ENCODE measurements at regions not wholly inside any gene's neighbourhood (a gene's known extent, or its start where the extent isn't known, plus 50 kb on each side); places are given as distances from the start of the nearest gene placed in this dataset.
"Not testable (repeated sequence)": the region's sequence is repeated elsewhere in the genome, so short reads cannot be mapped to it uniquely, and the experiment has no call there.

GRCh38 chr15:81921163-81921562 lies 124.7 kb downstream of the MEX3B start:
- H3K4me3 ChIP-seq: no peak overlapping the region
- no peaks in the 10 kb centered on the region for H4K20me1 ChIP-seq (ENCODE audit: insufficient read depth, poor library complexity, severe bottlenecking)
- DNase-seq (ENCODE audit: low spot score): no peak
- H3K9me2 ChIP-seq (replicated peaks; ENCODE audit: insufficient read depth): no peaks in the 10 kb centered on the region
- no peaks in the 10 kb centered on the region for H3K79me2 ChIP-seq
- no peaks in the 10 kb centered on the region for H3K9me3 ChIP-seq (ENCODE audit: low read depth)
- no peaks in the 10 kb centered on the region for H3K36me3 ChIP-seq (replicated peaks; ENCODE audit: insufficient read depth, low read depth)
- TF ChIP-seq EZH2phosphoT487 (IDR thresholded peaks at IDR 0.05; ENCODE audit: low read depth, severe bottlenecking, unreplicated experiment): no peak
- TF ChIP-seq CTCF (IDR thresholded peaks at IDR 0.05; ENCODE audit: poor library complexity): no peak
- TF ChIP-seq EZH2 (IDR thresholded peaks at IDR 0.05; ENCODE audit: borderline replicate concordance): no peak
- H3K4me1 ChIP-seq (ENCODE audit: insufficient read depth): no peaks in the 10 kb centered on the region
- no peak overlapping the region for H3K27ac ChIP-seq
- no peak overlapping the region for H3K4me2 ChIP-seq
- no peak overlapping the region for H2AFZ ChIP-seq
- 90% methylated on average over 1 of the region's 1 CpG for WGBS (ENCODE audit: low lambda C conversion rate, missing lambda C conversion rate)
- no peaks in the 10 kb centered on the region for H3K27me3 ChIP-seq

- H3K27me3 ChIP-seq; H2AFZ ChIP-seq; H3K36me3 ChIP-seq (replicated peaks; ENCODE audit: insufficient read depth, low read depth); H4K20me1 ChIP-seq (ENCODE audit: insufficient read depth, poor library complexity, severe bottlenecking); DNase-seq (ENCODE audit: low spot score); H3K4me1 ChIP-seq (ENCODE audit: insufficient read depth); H3K4me2 ChIP-seq; H3K27ac ChIP-seq; H3K9me2 ChIP-seq (replicated peaks; ENCODE audit: insufficient read depth); H3K4me3 ChIP-seq; H3K79me2 ChIP-seq; H3K9me3 ChIP-seq (ENCODE audit: low read depth): not testable (repeated sequence)
- WGBS (ENCODE audit: low lambda C conversion rate, missing lambda C conversion rate): 86% methylated on average over 1 of the region's 1 CpG
These were observed 127.1 kb downstream of the MEX3B start for GRCh38 chr15:81918767-81919166.

GRCh38 chr15:81916451-81916850 lies 129.4 kb downstream of the MEX3B start:
- no peak overlapping the region for H3K27ac ChIP-seq
- DNase-seq (ENCODE audit: low spot score): no peak
- H3K4me2 ChIP-seq: no peak overlapping the region
- H4K20me1 ChIP-seq (ENCODE audit: insufficient read depth, poor library complexity, severe bottlenecking): no peaks in the 10 kb centered on the region
- no peaks in the 10 kb centered on the region for H3K79me2 ChIP-seq
- peaks cover 7% of the 10 kb centered on the region for H3K4me1 ChIP-seq (ENCODE audit: insufficient read depth)
- no peak overlapping the region for H3K4me3 ChIP-seq
- TF ChIP-seq EZH2 (IDR thresholded peaks at IDR 0.05; ENCODE audit: borderline replicate concordance): no peak
- TF ChIP-seq CTCF (IDR thresholded peaks at IDR 0.05; ENCODE audit: poor library complexity): no peak
- TF ChIP-seq EZH2phosphoT487 (IDR thresholded peaks at IDR 0.05; ENCODE audit: low read depth, severe bottlenecking, unreplicated experiment): no peak
- H2AFZ ChIP-seq: no peak overlapping the region
- no peaks in the 10 kb centered on the region for H3K36me3 ChIP-seq (replicated peaks; ENCODE audit: insufficient read depth, low read depth)
- H3K27me3 ChIP-seq: no peaks in the 10 kb centered on the region
- no peaks in the 10 kb centered on the region for H3K9me2 ChIP-seq (replicated peaks; ENCODE audit: insufficient read depth)
- H3K9me3 ChIP-seq (ENCODE audit: low read depth): no peaks in the 10 kb centered on the region

- Histone ChIP-seq H3K79me2 (no peaks in the 10 kb centered on the region), H3K9me3 (ENCODE audit: low read depth) (no peaks in the 10 kb centered on the region), H3K27me3 (no peaks in the 10 kb centered on the region), H2AFZ (no peak overlapping the region), H3K4me2 (no peak overlapping the region), H3K9me2 (replicated peaks; ENCODE audit: insufficient read depth) (no peaks in the 10 kb centered on the region), H3K36me3 (replicated peaks; ENCODE audit: insufficient read depth, low read depth) (no peaks in the 10 kb centered on the region), H4K20me1 (ENCODE audit: insufficient read depth, poor library complexity, severe bottlenecking) (no peaks in the 10 kb centered on the region), H3K27ac (no peak overlapping the region), H3K4me1 (ENCODE audit: insufficient read depth) (peaks cover 7% of the 10 kb centered on the region), H3K4me3 (no peak overlapping the region)
- DNase-seq (ENCODE audit: low spot score): no peak
- 91% methylated on average over 5 of the region's 5 CpGs for WGBS (ENCODE audit: low lambda C conversion rate, missing lambda C conversion rate)
- no peak for TF ChIP-seq EZH2phosphoT487 (IDR thresholded peaks at IDR 0.05; ENCODE audit: low read depth, severe bottlenecking, unreplicated experiment)
- TF ChIP-seq EZH2 (IDR thresholded peaks at IDR 0.05; ENCODE audit: borderline replicate concordance): no peak
These were observed 129.8 kb downstream of the MEX3B start for GRCh38 chr15:81915990-81916389.

All from hepatocyte (in vitro differentiated cells).